ENCODE measurements at regions not wholly inside any gene's neighbourhood (a gene's known extent, or its start where the extent isn't known, plus 50 kb on each side); places are given as distances from the start of the nearest gene placed in this dataset.

DNA sequence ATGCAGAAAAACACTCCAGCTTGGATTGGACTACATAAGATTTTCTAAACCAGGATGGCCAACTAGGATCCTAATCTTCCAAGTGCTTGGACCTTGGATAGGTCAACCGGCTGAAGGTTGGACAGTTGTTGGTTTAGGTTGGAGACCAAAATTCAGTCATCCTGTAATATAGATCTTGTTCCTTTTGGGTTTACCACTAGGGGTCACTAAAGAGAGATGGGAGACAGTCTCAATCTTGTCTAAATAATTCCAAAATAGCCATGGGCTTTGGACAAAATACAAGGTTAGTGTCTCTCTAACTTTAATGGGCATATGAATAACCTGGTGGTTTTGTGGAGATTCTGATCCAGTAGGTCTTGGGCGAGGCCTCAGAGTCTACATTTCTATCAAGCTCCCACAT lies 148.7 kb upstream of the ERCC6L2 start:
- Histone ChIP-seq H3K4me2 (ENCODE audit: low read depth, low read length, poor library complexity, severe bottlenecking) (no peak overlapping the region), H3K36me3 (ENCODE audit: low read length) (no peaks in the 10 kb centered on the region)

DNA sequence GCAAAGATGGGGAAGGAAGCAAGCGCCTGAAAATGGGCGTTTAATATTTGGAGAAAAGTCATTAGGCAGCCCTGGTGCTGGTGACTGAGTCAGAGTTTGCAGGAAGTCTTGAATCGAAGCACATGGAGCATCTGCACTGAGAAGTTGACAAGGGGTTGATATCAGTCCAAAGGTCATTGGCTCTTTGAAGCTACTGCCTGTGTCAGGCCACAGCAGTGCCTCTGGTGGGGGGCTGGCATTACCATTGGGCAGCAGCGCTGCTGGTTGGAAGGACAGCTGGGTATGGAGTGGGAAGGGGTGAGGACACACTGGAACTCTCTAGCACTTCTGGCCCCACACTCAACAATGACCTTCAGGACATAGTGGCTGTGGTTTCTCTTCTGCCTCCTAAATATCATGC lies 150.4 kb upstream of the ERCC6L2 start:
- Histone ChIP-seq H3K4me2 (ENCODE audit: low read depth, low read length, poor library complexity, severe bottlenecking) (no peak overlapping the region), H2AFZ (ENCODE audit: low read depth, low read length, severe bottlenecking) (no peak overlapping the region), H3F3A (ENCODE audit: insufficient read depth) (no peaks in the 10 kb centered on the region), H3K9ac (ENCODE audit: low read length) (no peak overlapping the region), H3K27ac (ENCODE audit: low read depth, low read length) (no peak overlapping the region), H3K9me3 (ENCODE audit: insufficient read depth, low read length) (no peaks in the 10 kb centered on the region; the same call in 1 of the 2 replicates), H3K4me3 (ENCODE audit: insufficient read depth, low read length, poor library complexity, severe bottlenecking) (no peak overlapping the region), H3K79me2 (ENCODE audit: insufficient read depth, low read length) (no peaks in the 10 kb centered on the region), H3K27me3 (ENCODE audit: low read length) (no peaks in the 10 kb centered on the region), H3K9me2 (replicated peaks; ENCODE audit: insufficient read depth, low read length) (no peaks in the 10 kb centered on the region), H3K36me3 (ENCODE audit: low read length) (no peaks in the 10 kb centered on the region), H4K20me1 (ENCODE audit: low read depth, low read length) (no peaks in the 10 kb centered on the region)
- TF ChIP-seq, protein P1, sequence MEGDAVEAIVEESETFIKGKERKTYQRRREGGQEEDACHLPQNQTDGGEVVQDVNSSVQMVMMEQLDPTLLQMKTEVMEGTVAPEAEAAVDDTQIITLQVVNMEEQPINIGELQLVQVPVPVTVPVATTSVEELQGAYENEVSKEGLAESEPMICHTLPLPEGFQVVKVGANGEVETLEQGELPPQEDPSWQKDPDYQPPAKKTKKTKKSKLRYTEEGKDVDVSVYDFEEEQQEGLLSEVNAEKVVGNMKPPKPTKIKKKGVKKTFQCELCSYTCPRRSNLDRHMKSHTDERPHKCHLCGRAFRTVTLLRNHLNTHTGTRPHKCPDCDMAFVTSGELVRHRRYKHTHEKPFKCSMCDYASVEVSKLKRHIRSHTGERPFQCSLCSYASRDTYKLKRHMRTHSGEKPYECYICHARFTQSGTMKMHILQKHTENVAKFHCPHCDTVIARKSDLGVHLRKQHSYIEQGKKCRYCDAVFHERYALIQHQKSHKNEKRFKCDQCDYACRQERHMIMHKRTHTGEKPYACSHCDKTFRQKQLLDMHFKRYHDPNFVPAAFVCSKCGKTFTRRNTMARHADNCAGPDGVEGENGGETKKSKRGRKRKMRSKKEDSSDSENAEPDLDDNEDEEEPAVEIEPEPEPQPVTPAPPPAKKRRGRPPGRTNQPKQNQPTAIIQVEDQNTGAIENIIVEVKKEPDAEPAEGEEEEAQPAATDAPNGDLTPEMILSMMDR (IDR thresholded peaks at IDR 0.05; ENCODE audit: insufficient read depth, low read length, poor library complexity, severe bottlenecking) = no peak
- TF ChIP-seq EZH2phosphoT487 (conservative IDR thresholded peaks at IDR 0.05; ENCODE audit: low read length) = no peak

More for the DNA sequence above, 148.7 kb upstream of the ERCC6L2 start:
- no peak overlapping the region for H3K9ac ChIP-seq (ENCODE audit: low read length)
- no peaks in the 10 kb centered on the region for H3K79me2 ChIP-seq (ENCODE audit: insufficient read depth, low read length)
- no peaks in the 10 kb centered on the region; the same call in 1 of the 2 replicates for H3K9me3 ChIP-seq (ENCODE audit: insufficient read depth, low read length)
- no peaks in the 10 kb centered on the region for H3F3A ChIP-seq (ENCODE audit: insufficient read depth)
- H3K4me3 ChIP-seq (ENCODE audit: insufficient read depth, low read length, poor library complexity, severe bottlenecking) = no peak overlapping the region
- H3K27ac ChIP-seq (ENCODE audit: low read depth, low read length) = no peak overlapping the region
- no peaks in the 10 kb centered on the region for H3K9me2 ChIP-seq (replicated peaks; ENCODE audit: insufficient read depth, low read length)
- H3K27me3 ChIP-seq (ENCODE audit: low read length) = no peaks in the 10 kb centered on the region
- H4K20me1 ChIP-seq (ENCODE audit: low read depth, low read length) = no peaks in the 10 kb centered on the region
- TF ChIP-seq, protein P1 (IDR thresholded peaks at IDR 0.05; ENCODE audit: insufficient read depth, low read length, poor library complexity, severe bottlenecking) = peak; percentile 35
- TF ChIP-seq EZH2phosphoT487 (conservative IDR thresholded peaks at IDR 0.05; ENCODE audit: low read length) = no peak
- no peak overlapping the region for H2AFZ ChIP-seq (ENCODE audit: low read depth, low read length, severe bottlenecking)

DNA sequence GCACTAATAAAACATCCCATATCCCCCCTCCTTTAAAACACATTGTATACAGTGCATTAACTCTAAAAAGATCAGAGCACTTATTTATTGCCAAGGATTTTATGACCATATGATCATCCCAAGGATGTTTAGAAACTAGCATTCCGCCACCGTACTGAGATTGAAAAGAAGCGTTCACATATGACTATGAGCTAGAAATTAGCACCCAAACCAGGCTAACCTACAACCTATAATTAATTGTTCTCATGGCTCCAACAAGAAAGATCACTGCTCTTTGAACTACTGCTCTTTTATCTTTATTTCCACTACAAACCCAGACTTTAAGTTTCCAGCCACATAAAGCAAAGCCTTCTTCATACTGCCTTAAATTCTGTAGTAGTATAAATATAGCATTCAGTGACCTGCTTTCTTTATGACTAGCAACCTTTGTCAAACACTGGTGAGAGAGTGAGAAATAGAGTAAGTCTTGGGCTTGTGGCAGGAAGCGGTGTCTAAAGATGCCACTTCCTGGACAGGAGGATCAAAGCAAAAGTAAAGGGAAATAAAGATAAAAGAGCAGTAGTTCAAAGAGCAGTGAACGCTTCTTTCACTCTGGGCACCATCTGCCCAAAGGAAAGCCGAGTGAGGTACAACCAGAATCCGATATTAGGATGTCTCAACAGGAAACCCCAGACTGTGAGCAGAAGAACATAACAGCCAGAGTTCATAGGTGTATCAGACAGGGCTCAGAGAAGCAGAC lies 151.1 kb upstream of the ERCC6L2 start:
- no peaks in the 10 kb centered on the region; the same call in 1 of the 2 replicates for H3K9me3 ChIP-seq (ENCODE audit: insufficient read depth, low read length)
- H3K9me2 ChIP-seq (replicated peaks; ENCODE audit: insufficient read depth, low read length) = no peaks in the 10 kb centered on the region
- H2AFZ ChIP-seq (ENCODE audit: low read depth, low read length, severe bottlenecking) = no peak overlapping the region
- H4K20me1 ChIP-seq (ENCODE audit: low read depth, low read length) = no peaks in the 10 kb centered on the region
- no peak overlapping the region for H3K9ac ChIP-seq (ENCODE audit: low read length)
- TF ChIP-seq, protein P1 (IDR thresholded peaks at IDR 0.05; ENCODE audit: insufficient read depth, low read length, poor library complexity, severe bottlenecking) = no peak
- no peak for TF ChIP-seq EZH2phosphoT487 (conservative IDR thresholded peaks at IDR 0.05; ENCODE audit: low read length)
- H3K27ac ChIP-seq (ENCODE audit: low read depth, low read length) = no peak overlapping the region
- H3K4me2 ChIP-seq (ENCODE audit: low read depth, low read length, poor library complexity, severe bottlenecking) = peak overlapping the region; percentile 3
- no peaks in the 10 kb centered on the region for H3F3A ChIP-seq (ENCODE audit: insufficient read depth)
- no peaks in the 10 kb centered on the region for H3K36me3 ChIP-seq (ENCODE audit: low read length)
- H3K4me3 ChIP-seq (ENCODE audit: insufficient read depth, low read length, poor library complexity, severe bottlenecking) = no peak overlapping the region
- H3K79me2 ChIP-seq (ENCODE audit: insufficient read depth, low read length) = no peaks in the 10 kb centered on the region
- H3K27me3 ChIP-seq (ENCODE audit: low read length) = no peaks in the 10 kb centered on the region

Data from SU-DHL-6 (cell line).